G401 (cell line): ENCODE measurements at regions not wholly inside any gene's neighbourhood (a gene's known extent, or its start where the extent isn't known, plus 50 kb on each side); places are given as distances from the start of the nearest gene placed in this dataset.

Experiments
- DNase-seq: peaks from one replicate; pipeline ENCODE4 v3.0.0-alpha.2; 2015; ENCODE audit warnings: low spot score
- in situ Hi-C: cut with HindIII; loops from 2 replicates; pipeline ENCODE4 v1.10.0; 2016; ENCODE audit warnings: low sequenced_read_pairs, mixed read lengths

DNA sequence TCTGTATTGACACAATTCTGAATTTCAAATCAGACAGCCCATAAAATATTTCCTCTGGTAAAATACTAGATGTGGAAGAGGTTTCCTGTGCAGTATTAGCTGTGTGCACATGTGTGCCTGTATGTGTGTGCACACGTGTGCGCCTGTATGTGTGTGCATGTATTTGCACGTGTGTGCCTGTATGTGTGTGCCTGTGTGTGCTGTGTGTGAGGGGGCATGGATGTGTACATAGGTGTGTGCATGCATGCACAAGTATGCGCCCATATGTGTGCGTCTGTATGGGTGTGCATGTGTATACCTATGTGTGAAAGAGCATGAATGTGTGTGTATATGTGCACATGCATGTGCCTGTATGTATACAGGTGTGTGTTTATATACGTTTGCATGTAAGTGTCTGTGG lies 191.4 kb downstream of the KLF6 start:
- DNase-seq, result no peak
- in situ Hi-C loops, result no loop called here

DNA sequence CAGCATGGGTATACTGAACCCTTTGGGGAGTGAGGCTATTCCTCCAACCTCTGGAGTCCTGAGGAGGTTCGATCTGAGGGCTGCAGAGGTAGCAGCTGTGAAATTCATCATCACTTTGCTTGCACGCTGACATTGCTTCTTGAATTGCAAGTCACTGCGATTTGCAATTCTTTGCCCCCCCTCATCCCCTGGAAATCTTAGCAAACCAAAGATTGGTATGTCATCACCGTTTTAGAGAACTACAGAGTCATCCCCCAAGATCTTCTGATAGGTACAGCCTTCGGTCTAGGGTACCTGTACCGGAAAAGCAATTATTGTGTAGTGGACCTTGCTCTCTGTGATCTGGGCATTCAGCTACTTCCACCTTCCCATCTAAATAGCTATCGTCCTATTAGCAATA lies 192.6 kb downstream of the KLF6 start:
- DNase-seq, result no peak

DNA sequence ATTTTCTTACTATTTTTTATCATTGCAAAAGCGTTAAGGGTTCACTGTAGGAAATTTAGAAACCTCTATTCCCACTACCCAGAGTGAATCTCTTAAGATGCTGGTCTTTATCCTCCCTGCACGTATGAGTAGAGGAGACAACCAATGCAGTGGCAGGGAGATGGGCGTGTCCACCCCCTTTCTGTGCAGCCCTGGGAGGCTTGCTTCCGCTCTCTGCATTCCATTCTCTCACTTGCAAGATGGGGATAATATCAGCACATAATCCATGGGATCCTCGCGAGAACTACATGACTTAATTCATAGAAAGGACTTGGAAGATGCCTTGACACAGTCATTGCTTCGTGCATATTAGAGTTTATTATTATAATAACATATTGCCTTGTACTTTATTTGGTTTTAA lies 196.2 kb downstream of the KLF6 start:
- in situ Hi-C loops, result no loop called here
- no peak for DNase-seq

More for the DNA sequence above, 192.6 kb downstream of the KLF6 start:
- in situ Hi-C loops, result no loop called here

DNA sequence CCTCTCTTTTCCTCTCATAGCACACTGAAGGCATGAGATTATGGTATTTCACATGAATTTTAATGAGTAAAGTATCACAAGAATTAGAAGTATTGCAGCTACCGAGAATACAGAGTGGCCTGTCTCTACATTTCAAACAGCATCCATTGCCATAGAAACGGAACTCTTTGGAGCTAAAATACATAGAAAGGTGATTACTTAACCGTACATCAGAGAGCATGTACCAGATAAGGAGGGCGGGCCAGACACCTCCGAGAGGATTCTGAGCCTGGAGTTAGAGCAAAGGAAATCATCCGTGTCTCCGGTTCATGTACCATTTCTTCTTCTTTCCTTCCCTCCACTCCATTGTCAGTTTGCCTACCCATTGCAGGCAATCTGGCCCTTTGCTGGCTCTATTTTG lies 196.7 kb downstream of the KLF6 start:
- DNase-seq, result no peak
- in situ Hi-C loops, result no loop called here

DNA sequence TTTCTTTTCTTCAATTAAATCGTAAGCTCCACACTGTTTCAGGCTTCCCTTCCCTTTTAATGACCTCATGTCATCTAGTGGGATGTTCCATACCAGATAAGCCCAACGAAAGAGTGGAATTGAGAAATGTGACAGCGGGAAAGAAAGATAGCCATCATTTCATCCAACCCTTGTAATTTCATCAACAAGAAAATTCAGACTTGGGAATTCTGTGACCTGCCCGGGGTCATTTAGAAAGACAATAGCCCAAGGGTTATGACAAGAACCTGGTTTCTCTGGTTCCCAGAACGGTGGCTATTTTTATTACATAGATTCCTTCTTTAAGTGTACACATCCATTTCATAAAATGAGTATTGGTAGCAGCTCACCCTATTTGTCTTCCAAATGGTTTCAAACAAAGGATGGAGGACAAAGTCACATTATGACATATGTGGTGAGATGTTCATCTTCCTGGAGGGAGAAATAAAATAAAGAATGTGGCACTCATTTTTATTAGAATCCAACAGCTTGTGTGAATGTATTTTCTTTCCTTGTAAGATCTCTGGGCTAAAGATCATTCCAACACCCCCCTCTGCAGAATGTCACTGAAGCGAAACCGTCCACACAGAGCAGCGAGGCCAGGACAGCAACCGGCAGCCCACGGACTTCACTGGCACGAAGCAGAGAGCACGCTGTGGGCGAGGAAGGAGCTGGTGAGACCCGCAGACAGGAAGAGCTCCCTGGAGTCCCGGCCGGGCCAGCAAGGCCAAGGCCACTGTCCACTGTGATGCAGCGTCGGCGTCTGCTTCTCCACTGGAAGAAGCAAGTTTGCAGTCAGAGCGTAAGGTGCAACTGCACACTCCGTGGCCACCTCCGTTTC lies 199.9 kb downstream of the KLF6 start:
- in situ Hi-C loops, result no loop called here
- DNase-seq, result no peak

DNA sequence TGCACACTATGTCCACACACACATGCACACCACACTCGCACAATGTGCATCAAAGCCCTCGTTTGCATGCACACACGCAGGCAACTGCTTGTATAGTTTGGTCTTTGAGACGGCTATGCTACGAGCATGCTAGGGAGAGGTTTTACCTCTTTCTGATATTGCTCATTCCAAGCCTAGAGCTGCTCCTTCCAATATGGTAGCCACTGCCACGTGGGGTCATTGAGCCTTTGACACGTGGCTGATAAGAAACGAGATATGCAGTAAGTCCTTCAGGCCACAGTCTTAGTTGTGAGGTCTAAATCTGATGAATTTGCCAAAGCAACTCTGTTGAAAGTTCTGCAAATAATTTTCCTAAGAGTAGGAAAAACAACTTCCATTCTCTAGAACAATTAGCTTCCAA lies 204.4 kb downstream of the KLF6 start:
- in situ Hi-C loops, result no loop called here
- DNase-seq, result no peak

DNA sequence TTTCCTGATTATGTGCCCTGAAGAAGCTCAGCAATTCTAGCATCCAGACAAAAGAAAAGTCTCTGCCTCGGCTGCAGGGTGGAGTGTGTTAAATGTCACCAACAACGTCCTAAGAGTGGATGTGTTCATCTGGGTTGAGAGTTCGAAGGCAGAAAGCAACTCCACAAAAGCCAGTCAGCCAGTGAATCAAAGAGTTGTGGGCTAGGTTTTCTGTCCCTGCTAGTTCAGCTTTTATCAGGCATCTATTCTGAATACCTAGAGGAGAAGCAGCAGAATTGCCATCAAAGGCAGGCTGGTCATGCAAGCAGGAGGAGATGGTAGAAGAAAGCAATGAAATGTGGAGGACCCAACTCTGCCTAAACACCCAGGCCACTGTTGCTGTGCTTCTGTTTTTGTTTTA lies 205.2 kb downstream of the KLF6 start:
- no peak for DNase-seq
- in situ Hi-C loops, result no loop called here

DNA sequence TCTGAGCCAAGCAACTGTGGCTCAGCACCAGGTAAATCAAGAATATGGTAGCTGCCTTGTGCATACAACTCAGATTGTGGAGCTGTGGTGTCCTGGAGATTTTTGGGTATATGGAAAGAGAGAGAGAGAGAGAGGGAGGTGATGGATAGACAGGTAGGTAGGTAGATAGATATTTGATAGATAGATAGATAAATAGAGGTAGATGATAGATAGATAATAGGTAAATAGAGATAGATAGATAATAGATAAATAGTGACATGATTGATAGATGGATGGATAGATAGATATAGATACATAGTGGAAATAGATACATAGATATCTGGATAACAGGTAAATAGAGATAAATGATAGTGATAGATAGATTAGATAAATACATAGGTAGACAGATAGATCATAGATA lies 206.3 kb downstream of the KLF6 start:
- DNase-seq, result no peak
- in situ Hi-C loops, result no loop called here

DNA sequence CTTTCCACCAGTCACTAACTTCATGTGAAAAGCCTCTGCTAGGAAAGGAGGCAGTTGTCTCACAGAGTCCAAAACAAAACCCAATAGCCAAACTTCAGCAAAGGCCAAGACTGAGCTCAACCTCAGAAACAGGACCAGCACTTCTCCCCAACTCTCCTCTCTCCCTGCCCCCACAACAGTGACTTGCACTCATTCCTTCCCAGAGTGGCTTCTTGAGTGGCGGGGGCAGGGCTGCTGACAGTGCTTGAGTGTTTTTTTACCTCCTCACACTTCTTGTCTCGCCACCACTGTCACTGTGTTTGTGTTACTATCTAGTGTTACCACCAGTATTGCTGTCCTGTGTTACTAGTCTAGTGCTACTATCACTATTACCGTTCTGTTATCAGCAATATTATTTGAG lies 206.8 kb downstream of the KLF6 start:
- in situ Hi-C loops, result no loop called here
- no peak for DNase-seq

DNA sequence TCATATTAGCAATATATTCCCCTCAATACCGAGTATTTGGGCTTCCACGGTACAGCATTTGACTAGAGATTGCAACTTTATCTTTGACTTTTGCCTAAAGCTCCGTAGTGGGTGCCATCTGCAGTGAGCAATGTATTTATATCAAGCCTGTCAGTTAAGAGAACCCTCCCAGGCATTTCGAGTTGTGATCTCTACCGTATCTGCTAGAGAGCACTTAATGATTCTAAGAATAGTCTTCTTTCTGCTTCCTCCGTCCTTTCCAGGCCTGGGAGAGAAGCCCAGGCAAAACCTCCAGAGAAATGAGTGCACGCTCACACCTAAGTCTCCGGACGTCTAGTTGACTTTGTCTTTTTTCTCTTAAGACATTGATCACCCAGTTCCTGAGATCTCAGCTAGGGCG lies 210.6 kb downstream of the KLF6 start:
- in situ Hi-C loops, result no loop called here

DNA sequence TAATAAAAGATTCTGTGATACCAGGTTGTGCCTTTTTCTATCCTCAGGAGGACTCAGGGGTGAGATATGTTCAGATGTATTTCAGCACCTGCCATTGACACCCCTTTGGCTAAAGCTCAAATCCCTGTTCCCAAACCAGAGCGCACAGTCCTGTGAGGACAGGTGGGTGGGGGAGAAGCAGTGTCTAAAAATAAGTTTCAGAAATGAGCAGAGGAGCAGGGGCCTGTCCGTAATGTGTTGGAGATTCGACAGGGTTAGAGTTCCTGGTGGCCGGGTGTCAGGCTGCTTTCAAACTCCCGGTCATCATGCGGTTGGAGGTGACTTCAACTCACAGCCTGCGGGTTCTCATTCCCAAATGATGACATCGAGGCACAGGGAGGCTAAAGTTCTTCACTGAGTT lies 211.5 kb downstream of the KLF6 start:
- DNase-seq, result no peak
- in situ Hi-C loops, result no loop called here

More for the DNA sequence above, 210.6 kb downstream of the KLF6 start:
- DNase-seq, result no peak

DNA sequence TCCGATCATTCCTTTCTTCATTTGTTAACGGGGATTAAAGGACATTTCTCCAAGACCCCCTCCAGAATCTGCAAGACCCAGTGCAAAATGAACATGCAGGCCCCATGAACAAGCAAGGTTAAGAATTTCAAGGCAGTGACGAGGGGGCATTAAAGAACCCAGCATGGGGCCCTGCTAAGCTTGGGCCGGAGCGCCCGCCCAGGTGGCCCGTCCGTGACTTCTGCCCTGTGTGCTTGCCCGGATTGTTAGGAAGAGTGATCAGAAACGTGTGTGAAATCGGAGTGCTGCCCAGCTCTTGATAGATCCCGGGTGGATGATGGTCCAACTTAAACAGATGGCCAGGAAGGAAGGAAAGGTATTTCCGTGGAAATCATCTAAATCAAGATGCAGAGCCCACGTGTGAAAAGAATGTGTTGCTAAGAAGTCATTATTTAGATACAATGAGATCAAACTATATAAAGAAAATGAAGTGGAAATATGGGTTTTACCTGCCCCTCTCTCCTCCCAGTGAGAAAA lies 213.6 kb downstream of the KLF6 start:
- in situ Hi-C loops, result no loop called here
- DNase-seq, result no peak

DNA sequence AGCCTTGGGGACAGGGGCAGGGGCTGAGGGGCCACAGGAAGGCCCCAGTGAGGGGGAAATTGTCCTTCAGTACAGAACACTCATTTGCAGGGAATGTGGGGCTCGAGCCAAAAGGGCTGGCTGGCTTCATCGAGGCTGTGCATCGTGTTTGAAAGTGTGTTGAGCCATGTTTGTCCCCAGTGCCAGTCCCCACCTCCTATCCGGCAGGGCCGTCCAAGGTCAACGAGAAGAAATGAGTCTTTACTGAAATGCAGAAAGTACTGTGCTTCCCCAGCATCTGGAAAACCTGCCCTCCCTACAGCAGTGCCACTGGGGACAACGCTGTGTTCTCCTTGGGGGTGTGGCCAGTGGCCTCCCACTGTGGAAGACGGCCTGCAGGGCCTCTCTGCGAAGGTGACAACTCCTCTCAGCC lies 214.1 kb downstream of the KLF6 start:
- in situ Hi-C loops, result no loop called here
- DNase-seq, result no peak

DNA sequence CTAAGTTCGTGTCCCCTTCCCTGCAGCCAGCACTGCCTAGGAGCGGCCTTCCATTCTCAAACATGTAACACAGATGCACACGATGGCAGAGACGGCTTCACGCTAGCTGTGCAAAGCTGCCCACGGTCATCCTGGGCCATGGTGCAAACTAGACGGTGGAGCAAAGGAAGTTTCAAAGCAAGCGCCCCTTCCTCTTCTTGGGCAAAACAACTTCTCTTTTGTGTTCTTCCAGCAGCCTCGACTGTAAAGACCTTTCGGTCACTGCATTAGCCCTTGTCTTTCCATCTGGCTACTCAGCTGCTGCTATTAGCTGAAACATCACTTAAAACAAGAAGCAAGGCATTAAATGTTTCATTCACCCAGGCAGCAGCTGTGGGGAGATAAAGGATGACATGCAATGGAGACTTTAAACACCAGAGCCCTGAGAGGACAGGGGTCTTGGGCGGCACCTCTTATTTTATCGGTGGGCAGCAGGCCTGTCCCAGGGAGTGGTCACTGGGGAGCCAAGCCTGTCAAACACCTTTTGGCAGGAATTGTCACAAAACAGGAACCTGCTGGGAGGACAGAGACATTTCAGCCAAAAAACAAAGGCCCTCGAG lies 214.8 kb downstream of the KLF6 start:
- DNase-seq, result no peak
- in situ Hi-C loops, result no loop called here

DNA sequence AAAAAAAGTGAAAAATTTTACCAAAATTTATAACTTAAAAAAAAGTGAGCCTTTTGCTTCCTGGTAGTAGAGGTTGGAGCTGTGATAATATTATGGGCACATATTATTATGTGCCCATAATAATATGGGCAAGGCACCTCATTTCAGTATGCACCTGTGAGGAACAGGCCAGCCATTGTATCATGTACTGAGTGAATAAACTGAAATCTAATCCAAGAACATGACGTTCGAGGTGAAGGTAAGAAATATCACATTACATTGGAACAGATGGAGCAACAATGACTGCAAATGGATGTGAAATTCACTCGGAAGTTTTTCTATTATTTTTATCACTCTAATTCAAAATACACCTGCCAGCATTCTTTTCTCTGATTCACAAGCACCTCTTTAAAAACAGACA lies 216.0 kb downstream of the KLF6 start:
- in situ Hi-C loops, result no loop called here
- DNase-seq, result no peak

DNA sequence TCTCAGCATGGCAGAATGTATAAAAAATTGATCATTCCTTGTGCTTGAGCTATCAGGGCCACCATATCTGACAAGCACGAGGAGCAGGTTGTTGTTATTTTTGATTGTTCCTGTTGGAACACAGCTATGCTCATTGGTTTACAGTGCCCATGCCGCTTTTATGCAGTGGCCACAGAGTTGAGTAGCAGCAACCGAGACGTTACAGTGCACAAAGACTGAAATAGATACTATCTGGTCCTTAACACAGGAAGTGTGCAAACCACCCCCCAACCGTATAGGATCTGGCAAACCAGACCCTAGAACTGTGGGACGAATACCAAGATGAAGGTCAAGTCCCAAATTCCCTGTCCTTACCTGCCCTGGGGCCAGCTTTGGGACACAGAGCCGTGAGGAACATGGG lies 216.6 kb downstream of the KLF6 start:
- in situ Hi-C loops, result no loop called here
- no peak for DNase-seq

DNA sequence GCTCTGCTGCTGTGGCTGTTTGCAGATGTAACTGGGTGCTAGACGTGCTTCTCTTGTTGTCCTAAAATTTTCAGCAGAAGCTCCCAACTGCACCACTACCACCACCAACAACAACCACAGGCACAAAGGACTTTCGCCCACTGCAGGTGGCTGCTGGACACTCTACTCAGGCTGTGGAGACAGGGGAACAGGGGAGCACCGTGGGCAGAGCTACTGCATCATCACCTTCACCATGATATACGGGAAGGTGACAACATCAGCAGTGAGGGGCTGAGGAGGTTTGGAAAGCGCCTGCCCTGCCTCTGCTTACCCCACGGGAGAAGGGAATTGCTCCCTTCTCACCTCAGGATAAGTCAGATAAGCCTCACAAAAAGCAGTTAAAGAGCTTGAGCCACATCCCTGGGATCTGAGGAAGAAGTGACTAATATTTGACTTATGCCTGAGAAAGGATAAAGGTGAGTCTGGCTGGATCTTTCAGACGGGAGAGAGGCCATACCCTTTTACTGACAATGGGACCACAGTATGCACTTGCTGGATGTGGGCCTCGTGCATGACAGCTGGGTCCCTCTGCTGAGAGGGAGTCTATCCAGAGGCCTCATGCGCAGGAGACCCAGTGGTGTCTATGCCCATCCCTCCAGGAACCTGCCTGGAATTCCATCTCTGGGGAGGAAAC lies 217.6 kb downstream of the KLF6 start:
- in situ Hi-C loops, result no loop called here

DNA sequence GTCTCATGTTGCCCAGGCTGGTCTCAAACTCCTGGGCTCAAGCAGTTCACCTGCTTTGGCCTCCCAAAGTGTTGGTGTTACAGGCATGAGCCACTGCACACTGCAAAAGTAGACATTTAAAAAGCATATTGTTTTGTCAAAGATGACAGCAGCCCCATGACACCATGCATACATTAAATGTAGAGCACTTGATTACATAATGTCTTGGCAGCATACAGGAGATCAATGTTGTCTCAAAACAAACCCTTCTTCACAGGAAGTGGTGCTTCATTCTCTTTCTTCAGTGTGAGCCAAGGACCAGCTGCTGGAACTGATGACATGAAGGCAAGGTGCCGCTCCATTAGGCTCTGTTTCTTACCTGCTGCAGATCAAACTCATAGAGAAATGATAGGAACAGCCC lies 218.4 kb downstream of the KLF6 start:
- in situ Hi-C loops, result no loop called here

More for the DNA sequence above, 217.6 kb downstream of the KLF6 start:
- no peak for DNase-seq

DNA sequence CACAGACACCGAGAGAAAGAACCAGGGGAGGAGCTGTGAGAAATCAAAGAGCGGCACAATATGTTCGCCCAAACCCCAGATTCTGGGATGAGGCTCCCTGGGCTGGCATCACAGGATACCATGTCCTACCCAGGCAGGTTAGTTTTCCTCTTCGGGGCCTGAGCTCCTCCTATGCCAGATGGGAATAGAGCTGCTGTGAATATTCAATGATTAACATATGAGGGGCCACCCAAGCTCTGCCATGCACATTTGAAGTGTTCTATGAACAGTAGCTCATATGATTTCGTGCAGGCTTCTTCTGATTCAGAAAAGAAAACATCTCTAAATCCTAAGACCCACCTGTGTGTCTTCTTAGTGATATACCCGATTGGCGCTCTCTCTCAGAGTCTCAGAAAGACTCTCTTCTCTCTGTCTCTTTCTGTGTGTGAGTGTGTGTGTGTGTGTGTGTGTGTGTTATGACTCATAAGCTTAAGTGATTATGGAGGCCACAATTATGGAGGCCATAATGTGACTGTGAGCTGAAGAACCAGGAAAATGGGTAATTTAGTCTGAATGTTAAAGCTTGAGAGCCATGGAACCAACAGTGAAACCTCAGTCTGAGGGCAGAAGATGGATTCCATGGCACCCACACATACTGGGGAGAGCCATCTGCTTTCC lies 220.5 kb downstream of the KLF6 start:
- no peak for DNase-seq
- in situ Hi-C loops, result no loop called here

More for the DNA sequence above, 218.4 kb downstream of the KLF6 start:
- DNase-seq, result no peak

DNA sequence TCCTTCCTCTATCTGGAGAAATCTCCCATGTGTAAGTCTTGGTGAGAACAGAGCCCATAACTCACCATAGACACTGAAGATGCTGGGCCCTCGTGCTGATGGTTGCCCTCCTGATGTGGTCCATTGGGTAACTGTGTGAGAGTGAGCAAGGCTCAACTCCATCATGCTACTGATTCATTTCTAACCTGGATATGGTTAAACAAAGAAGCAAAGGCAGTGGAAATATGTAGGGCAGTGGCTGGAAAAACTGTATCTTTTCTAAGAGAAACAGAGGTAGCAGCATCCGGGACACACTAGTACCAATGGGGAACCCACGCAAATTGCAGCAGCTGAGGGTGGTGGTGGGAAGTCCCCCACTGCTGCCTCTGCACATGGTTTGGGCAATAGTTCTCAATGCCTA lies 221.7 kb downstream of the KLF6 start:
- no peak for DNase-seq

More for the DNA sequence above, 221.7 kb downstream of the KLF6 start:
- in situ Hi-C loops, result no loop called here
